Activated naive CD4-positive, alpha-beta T cell treated with anti-CD3 and anti-CD28 coated beads, Interleukin-2, amount 50 U/mL, for 24 hours (primary cell): ENCODE measurements at regions not wholly inside any gene's neighbourhood (a gene's known extent, or its start where the extent isn't known, plus 50 kb on each side); places are given as distances from the start of the nearest gene placed in this dataset.

Source experiments
- H3K27ac Mint-ChIP-seq: one replicate; pipeline ENCODE4 v1.8.0; 2021; ENCODE audit warnings: mild to moderate bottlenecking, mixed read lengths
- H3K27me3 Mint-ChIP-seq: one replicate; pipeline ENCODE4 v1.8.0; 2021; ENCODE audit warnings: mixed read lengths
- H3K36me3 Mint-ChIP-seq: one replicate; pipeline ENCODE4 v1.8.0; 2021; ENCODE audit warnings: mixed read lengths
- H3K4me1 Mint-ChIP-seq: one replicate; pipeline ENCODE4 v1.8.0; 2021; ENCODE audit warnings: mixed read lengths
- H3K4me3 Mint-ChIP-seq: one replicate; pipeline ENCODE4 v1.8.0; 2021; ENCODE audit warnings: mild to moderate bottlenecking, mixed read lengths
- H3K9me3 Mint-ChIP-seq: one replicate; pipeline ENCODE4 v1.8.0; 2021; ENCODE audit warnings: mixed read lengths

DNA sequence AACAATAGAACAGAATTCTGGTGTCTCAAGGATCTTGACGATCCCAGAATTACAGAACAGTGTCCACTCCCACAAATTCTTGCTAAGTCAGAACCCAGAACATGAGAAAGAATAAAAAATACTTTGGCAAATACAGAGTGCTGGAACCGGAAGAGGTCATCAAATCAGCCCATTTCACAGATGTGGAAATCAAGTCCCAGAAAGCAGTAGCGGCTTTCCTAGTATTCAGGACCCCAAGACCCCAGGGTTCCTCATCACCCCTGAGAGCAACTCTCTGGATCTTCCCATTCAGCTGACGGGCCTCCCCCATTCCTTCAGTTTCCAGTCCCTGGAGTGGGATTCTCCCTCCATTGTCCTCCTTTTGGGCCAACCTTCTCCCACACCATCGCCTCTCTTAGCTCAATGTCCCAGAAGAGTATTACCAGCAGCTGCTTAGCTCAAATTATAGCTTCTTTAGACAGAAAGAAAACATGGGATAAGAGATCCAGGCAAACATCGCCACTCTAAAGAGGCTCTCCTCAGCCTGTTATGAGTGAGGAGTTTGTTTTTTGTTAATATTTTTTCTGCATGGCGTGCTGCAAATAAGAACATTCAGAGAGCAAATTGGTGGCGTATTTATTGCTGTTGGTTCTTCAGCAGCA is 268.3 kb downstream of the MN1 start:
- Mint-ChIP-seq H3K4me3 (no peak overlapping the region), H3K27me3 (peaks cover 4% of the 10 kb centered on the region)

DNA sequence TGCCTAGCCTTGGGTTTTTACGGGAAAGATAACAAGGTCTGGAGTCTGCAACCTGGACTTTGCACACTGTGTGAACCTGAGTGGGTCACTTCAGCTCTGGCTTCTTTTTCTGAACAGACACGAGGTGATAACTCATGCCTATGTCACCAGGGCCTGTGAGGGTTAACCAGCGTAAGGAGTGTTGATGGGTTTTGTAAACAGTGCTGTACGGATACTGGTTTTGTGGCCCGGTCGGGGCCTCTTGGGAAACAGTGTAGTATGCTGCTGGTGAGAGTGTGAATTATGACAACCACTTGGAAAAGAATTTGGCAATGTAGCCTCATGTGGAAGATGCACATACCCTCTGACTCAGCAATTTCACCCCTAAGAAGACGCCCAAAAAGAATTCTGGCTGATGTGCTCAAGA is 266.8 kb downstream of the MN1 start:
- Mint-ChIP-seq H3K27me3 (peaks cover 5% of the 10 kb centered on the region), H3K4me1 (no peaks in the 10 kb centered on the region), H3K36me3 (no peaks in the 10 kb centered on the region), H3K4me3 (no peak overlapping the region), H3K9me3 (no peaks in the 10 kb centered on the region), H3K27ac (no peak overlapping the region)

More for the DNA sequence above, 268.3 kb downstream of the MN1 start:
- Mint-ChIP-seq H3K9me3 (peaks cover 4% of the 10 kb centered on the region), H3K27ac (no peak overlapping the region), H3K36me3 (no peaks in the 10 kb centered on the region), H3K4me1 (no peaks in the 10 kb centered on the region)

DNA sequence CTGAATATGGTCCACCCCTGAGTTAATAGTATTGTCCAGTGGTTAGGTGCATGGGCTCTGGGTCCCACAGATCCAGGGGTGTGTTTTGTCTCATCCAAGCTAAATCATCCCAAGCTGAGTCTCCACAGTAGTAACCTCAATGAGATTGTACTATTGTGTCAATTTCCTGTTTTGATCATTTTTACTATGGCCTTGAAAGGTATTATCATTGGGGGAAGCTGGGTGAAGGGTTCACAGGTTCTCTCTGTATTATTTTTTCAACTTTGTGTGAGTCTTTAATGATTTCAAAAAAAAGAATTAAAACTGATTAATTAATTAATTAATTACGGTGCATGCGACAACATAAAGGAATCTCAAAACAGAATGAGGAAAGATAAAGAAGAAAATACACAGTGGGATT is 266.1 kb downstream of the MN1 start:
- H3K4me3 Mint-ChIP-seq = no peak overlapping the region
- H3K27me3 Mint-ChIP-seq = peaks cover 5% of the 10 kb centered on the region
- H3K4me1 Mint-ChIP-seq = no peaks in the 10 kb centered on the region
- H3K9me3 Mint-ChIP-seq = no peaks in the 10 kb centered on the region
- H3K27ac Mint-ChIP-seq = no peak overlapping the region
- H3K36me3 Mint-ChIP-seq = no peaks in the 10 kb centered on the region

DNA sequence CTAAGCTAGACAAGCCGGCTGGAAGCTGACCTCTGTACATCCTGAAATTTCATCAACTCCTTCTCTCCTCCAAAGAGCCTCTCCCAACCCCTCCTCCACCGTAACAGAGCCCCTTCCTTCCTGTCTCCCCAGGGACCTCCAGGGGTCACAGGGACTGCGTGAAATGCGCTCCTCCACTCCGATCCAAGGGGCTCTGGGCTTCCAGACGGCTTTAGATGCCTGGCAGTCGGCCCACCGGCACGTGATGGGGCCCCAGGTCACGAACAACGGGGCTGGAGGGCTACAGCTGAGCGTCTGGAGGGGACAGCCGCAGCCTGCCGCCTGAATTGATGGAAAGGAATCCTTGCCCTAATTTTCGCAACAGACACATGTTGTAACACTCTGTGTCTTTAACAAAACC is 264.1 kb downstream of the MN1 start:
- Mint-ChIP-seq H3K4me3 (no peak overlapping the region), H3K4me1 (no peaks in the 10 kb centered on the region), H3K27ac (no peak overlapping the region), H3K27me3 (peaks cover 3% of the 10 kb centered on the region), H3K36me3 (no peaks in the 10 kb centered on the region), H3K9me3 (no peaks in the 10 kb centered on the region)

DNA sequence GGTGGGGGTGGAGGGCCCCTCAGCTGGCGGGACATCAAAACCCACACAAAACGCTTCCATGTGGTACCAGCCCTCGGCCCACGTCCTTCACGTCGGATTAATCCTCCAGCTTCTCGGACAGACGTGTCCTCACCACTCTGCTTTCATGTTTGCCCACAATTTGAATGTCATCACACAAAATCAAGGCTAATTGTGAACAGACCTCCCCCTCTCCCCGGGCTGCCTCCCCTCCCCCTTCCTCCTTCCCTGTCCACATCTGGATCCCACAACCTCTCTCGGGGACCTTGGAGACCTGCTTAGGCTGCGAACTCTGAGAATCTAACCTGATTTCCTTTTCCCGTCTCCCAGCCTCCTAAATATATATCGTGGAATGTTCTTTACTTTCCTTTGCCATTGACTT is 262.9 kb downstream of the MN1 start:
- Mint-ChIP-seq H3K4me3 (no peak overlapping the region), H3K9me3 (no peaks in the 10 kb centered on the region), H3K27me3 (peaks cover 1% of the 10 kb centered on the region), H3K4me1 (no peaks in the 10 kb centered on the region), H3K27ac (no peak overlapping the region), H3K36me3 (no peaks in the 10 kb centered on the region)

DNA sequence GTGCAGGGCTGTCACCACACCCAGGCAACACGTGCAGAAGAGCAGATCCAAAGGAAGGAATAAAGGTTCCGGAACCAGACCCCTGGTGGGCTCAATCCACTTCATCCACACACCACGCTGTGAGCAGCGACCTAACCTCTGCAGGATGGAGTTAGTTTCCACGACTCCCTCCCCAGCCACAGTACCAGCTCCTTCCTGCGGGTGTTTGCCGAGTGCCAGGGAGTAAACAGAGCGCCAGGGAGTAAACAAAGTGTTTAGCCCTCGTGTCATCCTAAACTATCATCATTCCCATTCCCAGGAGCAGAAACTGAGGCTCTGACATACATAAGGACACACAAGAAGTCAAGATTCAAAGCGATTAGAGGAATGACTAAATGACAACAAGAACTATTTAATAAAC is 261.3 kb downstream of the MN1 start:
- Mint-ChIP-seq H3K27ac (no peak overlapping the region), H3K4me1 (no peaks in the 10 kb centered on the region), H3K36me3 (no peaks in the 10 kb centered on the region), H3K27me3 (peaks cover 1% of the 10 kb centered on the region), H3K4me3 (no peak overlapping the region), H3K9me3 (no peaks in the 10 kb centered on the region)

DNA sequence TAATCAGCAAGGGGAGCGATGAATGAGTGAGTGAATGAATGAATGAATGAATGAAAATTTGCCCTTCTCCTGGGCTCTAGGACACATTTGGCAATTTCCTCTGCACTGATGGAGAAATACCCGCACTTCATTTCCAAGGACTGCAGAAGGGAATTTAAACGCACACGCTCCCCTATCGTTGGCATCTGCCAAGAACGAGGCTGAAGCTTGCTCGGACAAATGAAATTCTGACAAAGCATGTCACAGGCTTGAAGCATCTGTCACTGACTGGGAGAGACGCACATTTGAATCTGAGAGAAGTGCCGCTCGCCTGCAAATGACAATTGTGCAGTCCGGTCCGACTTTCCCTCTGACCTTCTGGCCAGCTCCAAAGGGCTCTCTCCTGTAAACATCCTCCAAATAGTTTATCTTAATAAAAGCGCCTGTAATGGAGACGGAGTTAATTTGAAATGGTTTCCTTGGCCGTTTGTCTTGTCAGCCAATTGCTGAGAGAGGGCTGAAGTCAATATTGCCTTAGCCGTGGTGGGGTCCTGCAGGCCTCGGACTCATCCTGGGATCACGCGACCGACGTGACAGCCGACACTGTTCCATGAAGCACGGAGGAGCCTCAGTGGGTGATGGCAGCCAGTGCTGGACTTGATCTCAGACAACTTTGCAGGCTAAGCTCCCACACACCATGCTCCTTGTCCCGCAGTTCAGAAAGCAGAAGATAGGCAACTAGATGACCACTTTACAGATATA is 260.7 kb downstream of the MN1 start:
- H3K36me3 Mint-ChIP-seq = no peaks in the 10 kb centered on the region
- H3K27me3 Mint-ChIP-seq = peaks cover 5% of the 10 kb centered on the region

DNA sequence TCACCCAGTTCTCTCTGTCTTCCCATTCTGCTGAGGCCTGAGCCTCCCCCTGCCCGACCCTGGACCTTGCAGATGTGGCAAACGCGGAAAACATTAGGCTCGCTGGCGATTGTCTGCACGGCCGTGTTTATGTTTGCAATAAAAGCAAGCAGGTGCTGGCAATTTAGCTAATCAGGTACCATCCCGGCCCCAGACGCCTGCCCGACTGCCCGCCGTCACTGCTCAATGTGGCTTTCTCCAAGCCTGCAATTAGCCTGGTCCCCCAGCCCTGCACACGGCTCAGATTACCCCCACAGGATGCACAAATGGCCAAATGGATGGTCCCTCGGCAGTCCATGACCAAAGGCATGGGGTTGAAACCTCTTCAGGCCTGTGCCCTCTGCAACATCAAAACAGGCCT is 259.7 kb downstream of the MN1 start:
- H3K27me3 Mint-ChIP-seq = peaks cover 5% of the 10 kb centered on the region
- no peak overlapping the region for H3K4me3 Mint-ChIP-seq
- H3K9me3 Mint-ChIP-seq = no peaks in the 10 kb centered on the region
- no peaks in the 10 kb centered on the region for H3K36me3 Mint-ChIP-seq
- no peaks in the 10 kb centered on the region for H3K4me1 Mint-ChIP-seq
- no peak overlapping the region for H3K27ac Mint-ChIP-seq

More for the DNA sequence above, 260.7 kb downstream of the MN1 start:
- no peak overlapping the region for H3K27ac Mint-ChIP-seq
- H3K9me3 Mint-ChIP-seq = no peaks in the 10 kb centered on the region
- H3K4me1 Mint-ChIP-seq = no peaks in the 10 kb centered on the region
- no peak overlapping the region for H3K4me3 Mint-ChIP-seq

DNA sequence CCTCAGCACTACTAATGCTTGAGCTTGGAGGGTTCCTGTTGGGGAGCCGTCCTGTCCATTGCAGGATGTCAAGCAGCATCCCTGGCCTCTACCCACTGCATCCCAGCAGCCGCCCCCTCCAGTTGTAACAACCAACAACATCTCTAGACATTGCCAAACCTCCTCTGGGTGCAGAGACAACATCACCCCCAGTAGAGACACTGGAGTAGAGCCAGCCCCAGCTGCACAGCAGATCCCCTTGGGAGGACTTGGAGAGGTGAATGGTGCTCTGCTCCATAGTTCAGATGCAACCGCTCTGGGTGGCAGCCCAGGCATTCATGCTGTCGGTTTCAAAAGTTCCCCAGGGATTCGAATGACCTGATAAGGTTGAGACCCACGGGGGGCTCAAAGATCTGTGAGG is 259.0 kb downstream of the MN1 start:
- Mint-ChIP-seq H3K36me3 (no peaks in the 10 kb centered on the region), H3K4me3 (no peak overlapping the region), H3K27ac (no peak overlapping the region), H3K27me3 (peaks cover 5% of the 10 kb centered on the region), H3K4me1 (no peaks in the 10 kb centered on the region), H3K9me3 (no peaks in the 10 kb centered on the region)

DNA sequence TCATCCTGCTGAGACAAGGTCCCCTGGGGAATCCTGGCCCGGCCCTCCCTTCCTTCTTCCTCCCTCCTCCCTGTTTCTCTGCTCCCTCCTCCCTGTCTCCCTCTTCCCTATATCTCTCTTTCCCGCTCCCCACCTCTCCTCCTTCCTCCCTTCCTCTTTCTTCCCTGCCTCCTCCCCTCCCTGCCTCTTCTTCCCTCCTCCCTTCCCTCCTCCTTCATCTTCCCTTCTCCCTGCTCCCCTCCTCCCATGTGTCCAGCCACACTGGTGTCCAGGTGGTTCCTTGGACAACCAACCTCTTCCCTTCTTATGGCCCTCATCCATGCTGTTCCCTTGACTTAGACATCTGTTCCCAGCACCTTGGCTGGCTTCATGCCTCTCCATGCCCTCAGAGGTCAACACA is 258.1 kb downstream of the MN1 start:
- H3K9me3 Mint-ChIP-seq = no peaks in the 10 kb centered on the region
- no peaks in the 10 kb centered on the region for H3K36me3 Mint-ChIP-seq
- H3K4me3 Mint-ChIP-seq = no peak overlapping the region
- H3K4me1 Mint-ChIP-seq = no peaks in the 10 kb centered on the region
- no peak overlapping the region for H3K27ac Mint-ChIP-seq
- H3K27me3 Mint-ChIP-seq = peaks cover 5% of the 10 kb centered on the region

DNA sequence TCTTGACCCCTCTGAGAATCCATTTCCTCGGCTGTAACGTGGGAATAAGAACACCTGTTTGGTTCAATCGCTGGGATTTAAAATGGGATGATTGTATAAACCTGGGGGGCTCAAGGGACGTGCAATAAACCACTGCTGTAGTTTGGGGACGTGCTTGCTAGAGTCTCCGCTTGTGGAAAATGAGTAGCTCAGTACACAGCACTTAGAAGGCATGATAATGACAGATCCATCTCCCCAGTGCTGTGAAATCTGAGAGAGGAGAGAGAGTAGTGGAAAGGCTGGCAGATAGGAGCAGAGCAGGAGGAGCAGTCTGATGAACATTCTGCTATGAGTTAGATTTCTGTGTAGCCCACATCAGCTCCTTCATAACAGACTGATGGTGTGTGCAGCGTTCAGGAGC is 256.5 kb downstream of the MN1 start:
- Mint-ChIP-seq H3K27me3 (peaks cover 7% of the 10 kb centered on the region), H3K4me3 (no peak overlapping the region), H3K4me1 (no peaks in the 10 kb centered on the region), H3K36me3 (no peaks in the 10 kb centered on the region), H3K27ac (no peak overlapping the region), H3K9me3 (no peaks in the 10 kb centered on the region)

DNA sequence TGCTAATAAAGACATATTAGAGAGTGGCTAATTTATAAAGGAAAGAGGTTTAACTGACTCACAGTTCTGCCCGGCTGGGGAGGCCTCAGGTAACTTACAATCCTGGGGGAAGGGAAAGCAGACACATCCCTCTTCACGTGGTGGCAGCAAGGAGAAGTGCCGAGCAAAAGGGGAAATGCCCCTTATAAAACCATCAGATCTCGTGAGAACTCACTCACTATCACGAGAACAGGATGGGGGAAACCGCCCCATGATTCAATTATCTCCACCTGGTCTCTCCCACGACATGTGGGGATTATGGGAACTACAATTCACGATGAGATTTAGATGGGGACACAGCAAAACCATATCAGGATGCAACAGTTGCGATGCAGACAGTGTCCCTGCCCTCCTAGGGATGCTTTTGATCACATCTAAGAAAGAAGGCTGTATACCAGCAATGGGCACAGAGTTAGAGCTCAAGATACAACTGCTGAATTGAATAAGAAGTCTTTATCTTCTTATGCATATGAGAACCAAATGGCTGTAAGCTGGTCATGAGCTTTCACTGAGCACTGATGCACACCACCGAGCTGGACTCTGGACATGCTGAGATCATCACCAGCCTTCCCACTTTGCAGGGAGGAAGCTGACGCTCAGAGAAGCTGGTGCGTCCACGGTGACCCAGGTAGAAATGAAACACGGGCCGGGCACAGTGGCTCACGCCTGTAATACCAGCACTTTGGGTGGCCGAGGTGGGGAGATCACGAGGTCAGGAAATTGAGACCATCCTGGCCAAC is 255.2 kb downstream of the MN1 start:
- Mint-ChIP-seq H3K27me3 (peaks cover 7% of the 10 kb centered on the region), H3K9me3 (no peaks in the 10 kb centered on the region), H3K4me1 (no peaks in the 10 kb centered on the region), H3K4me3 (no peak overlapping the region), H3K27ac (no peak overlapping the region), H3K36me3 (no peaks in the 10 kb centered on the region)

DNA sequence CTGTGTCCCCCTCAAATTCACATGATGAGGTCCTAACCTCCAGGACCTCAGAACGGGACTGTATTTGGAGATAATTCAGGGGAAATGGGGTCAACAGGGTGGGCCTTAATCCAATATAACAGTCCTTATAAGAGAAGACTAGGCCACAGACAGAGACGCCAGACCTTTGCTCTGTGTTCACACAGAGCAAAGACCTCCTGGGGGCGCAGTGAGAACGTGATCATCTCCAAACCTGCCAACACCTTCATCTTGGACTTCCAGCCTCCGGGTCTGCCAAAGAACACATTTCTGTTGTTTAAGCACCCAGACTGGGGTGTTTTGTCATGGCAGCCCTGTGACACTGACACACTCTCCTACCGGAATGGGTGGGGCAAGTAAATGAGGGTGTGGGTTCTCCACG is 250.2 kb downstream of the MN1 start:
- peaks cover 3% of the 10 kb centered on the region for H3K27me3 Mint-ChIP-seq

DNA sequence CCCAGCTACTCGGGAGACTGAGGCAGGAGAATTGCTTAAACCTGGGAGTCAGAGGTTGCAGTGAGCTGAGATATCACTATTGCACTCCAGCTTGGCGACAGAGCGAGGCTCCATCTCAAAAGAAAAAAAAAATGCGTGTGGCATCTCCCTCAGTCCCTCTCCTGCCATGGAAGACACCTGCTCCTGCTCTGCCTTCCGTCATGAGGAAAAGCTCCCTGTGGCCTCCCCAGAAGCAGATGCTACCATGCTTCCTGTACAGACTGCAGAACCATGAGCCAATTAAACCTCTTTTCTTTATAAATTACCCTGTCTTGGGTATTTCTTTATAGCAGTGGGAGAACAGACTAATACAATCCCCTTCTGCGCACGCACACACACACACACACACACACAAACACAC is 249.4 kb downstream of the MN1 start:
- Mint-ChIP-seq H3K36me3 (no peaks in the 10 kb centered on the region), H3K27ac (no peak overlapping the region), H3K4me3 (no peak overlapping the region), H3K4me1 (no peaks in the 10 kb centered on the region), H3K27me3 (peaks cover 3% of the 10 kb centered on the region), H3K9me3 (no peaks in the 10 kb centered on the region)

More for the DNA sequence above, 250.2 kb downstream of the MN1 start:
- no peaks in the 10 kb centered on the region for H3K36me3 Mint-ChIP-seq
- no peaks in the 10 kb centered on the region for H3K9me3 Mint-ChIP-seq
- no peak overlapping the region for H3K4me3 Mint-ChIP-seq
- H3K4me1 Mint-ChIP-seq = no peaks in the 10 kb centered on the region
- peak overlapping the region; percentile 17 for H3K27ac Mint-ChIP-seq

DNA sequence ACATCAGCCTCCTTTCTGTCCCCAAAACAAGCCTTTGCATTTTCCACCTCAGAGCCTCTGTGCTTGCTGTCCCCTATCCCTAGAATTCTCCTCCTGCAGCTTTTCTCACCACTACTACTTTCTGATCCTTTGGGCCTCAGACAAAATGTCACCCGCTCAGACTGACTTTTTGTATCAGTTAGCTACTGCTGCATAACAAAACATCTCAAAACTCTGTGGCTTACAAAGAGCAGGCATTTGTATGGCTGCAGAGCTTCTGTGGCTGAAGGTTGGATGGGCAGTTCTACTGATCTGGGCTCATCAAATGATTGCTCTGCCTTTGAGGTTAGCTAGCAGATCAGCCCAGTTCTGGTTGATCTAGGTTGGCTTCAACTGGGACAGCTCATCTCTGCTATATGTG is 248.7 kb downstream of the MN1 start:
- Mint-ChIP-seq H3K4me1 (no peaks in the 10 kb centered on the region), H3K9me3 (no peaks in the 10 kb centered on the region), H3K27me3 (peaks cover 3% of the 10 kb centered on the region), H3K27ac (no peak overlapping the region), H3K4me3 (no peak overlapping the region), H3K36me3 (no peaks in the 10 kb centered on the region)
